ENCODE measurements at regions not wholly inside any gene's neighbourhood (a gene's known extent, or its start where the extent isn't known, plus 50 kb on each side); places are given as distances from the start of the nearest gene placed in this dataset.

DNA sequence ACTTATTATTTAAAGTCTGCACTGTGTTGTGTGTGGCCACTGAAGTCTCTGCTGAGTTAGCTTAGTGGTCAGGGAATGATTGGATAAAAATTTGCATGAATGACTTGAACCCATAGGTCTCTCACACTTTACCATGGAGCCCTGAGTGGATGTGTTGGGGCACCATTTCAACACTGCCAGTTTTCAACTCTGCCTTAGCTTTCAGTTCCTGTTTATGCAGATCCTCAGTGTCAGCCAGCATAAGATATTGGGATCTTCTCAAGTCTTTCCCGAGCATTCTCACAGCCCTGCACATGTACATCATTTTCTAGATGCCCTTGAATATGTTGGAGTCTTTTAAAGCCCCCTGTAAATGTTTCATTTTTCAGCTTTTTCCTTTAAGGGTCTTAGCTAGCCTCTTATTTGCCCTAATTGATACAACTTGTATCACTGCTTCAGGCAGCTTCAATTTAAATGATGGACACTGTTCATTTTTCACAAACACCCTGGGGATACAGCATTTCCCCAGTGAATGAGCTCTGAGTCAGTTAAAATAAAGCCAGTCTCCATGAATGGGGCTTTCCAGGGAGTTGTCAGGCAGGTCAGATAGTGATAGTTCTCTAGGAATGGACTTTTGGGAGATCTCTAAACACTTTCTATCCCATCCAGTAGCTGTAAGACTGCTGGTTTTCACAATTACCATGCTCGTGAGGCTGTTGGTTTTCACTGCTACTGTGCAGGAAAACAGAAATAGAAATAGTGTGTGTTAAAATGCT is 211.9 kb upstream of the PAPPA start:
- DNase-seq (ENCODE audit: low spot score), result no peak

DNA sequence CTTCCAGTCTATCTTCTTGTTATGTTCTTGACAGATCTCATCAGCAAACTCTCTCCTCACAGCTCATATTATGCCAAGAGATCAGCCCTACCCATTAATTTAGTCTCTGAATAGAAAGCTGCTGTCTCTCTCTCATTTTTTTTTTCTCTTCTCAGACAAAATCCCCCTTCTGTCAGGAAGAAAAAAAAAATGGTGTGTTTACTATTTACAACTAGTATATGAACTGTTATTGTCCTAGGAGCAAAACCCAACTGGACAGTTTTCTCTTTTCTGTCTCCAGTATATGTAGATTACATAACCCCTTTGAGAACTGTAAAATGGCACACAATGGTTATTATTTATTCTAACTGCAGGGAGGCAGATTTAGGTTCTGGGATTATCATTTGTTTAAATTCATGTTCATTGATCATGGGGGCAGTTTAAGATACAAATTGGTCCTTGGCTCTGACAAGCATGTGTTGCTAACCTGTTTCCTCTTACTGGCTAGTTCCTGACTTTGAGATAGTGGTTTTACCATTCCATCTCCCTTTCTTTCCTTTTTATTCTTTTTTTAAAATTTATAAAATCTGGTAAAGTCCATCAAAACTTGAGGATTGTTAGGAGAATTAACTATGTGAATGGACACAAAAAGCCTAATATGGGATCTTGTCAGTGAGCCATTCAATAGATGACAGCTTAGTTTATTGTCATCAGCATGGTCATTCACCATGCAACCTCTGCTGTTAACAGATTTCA is 210.0 kb upstream of the PAPPA start:
- DNase-seq (ENCODE audit: low spot score), result no peak

DNA sequence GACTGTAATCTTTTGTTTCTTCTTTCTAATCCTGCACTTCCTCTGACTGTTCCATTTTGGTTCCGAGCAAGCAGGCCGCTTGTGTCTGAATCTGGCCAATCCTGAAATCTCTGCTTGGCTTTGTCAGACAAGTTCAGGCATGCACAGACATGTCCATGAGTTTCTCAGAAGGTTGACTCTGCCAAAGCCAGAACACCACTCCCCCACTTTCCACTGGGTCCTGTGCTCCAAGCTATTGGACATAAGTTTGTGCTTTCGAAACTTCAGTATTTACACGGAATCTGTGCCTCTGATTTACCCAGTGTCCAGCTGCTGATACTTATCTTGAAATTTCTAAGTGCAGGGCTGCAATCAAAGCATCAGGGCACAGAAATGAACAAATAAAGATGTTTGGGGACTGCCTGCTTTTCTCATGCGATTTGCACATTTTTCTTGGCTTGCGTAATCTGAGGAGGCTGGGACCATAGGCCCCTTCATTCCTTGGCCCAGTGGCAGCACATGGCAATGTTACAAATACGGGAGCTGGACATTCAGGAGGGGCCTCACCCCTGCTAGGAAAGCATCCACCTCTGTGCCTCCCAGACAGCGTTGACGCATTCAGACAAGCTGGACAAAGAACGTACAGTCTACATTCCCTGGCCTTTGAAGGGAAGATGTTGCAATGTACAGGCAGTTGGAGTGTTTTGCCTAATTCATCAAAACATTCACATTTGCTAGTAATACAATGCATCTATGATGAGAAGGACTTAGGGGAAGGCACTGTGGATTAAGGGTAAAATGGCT is 209.2 kb upstream of the PAPPA start:
- peak; percentile 24 for DNase-seq (ENCODE audit: low spot score)

GRCh38 chr9:115945009-115945431 is 208.6 kb upstream of the PAPPA start:
- DNase-seq (ENCODE audit: low spot score), result no peak

GRCh38 chr9:115946530-115946929 is 207.1 kb upstream of the PAPPA start:
- DNase-seq (ENCODE audit: low spot score), result no peak

GRCh38 chr9:115951977-115952376 is 201.6 kb upstream of the PAPPA start:
- DNase-seq (ENCODE audit: low spot score), result no peak

DNA sequence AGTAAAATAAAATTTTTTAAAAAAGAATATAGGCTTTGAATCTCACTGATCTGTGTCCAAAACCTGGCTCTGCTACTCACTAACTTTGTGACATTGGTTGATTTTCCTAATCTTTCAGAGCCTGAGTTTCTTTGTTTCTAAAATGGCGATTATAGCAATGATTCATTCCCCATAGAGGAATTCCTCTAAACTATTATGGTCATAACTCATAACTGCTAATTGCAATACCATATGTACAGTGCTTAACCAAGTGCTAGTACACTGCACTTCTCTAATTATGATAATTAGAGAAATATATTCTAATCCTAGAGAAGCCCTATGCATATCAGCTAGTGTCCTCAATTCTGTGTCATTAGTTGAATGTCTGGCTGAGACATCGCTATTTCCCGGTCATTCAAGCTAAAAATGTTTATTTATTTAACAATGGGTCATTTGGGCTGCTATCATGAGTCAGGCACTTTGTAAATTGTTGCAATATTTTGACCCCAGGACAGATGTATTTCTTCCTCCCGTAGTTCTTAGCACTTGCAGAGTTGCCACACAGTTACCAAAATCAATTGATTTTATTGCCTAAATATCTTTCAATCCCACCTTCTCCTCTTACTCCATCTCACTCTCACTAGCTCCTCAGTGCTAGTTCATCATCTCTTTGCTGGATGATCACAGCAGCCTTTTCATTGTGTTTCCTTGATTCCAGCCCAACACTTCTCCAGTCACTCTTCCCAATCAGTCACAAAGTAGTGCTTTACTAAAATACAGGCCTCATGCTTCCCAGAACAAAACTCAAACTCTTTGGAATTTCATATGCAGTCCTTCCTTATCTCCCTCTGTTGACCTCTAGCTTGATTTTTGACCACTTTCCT is 200.9 kb upstream of the PAPPA start:
- no peak for DNase-seq (ENCODE audit: low spot score)

- DNase-seq (ENCODE audit: low spot score), result no peak
These were observed 197.2 kb upstream of the PAPPA start for GRCh38 chr9:115956371-115956770.

DNA sequence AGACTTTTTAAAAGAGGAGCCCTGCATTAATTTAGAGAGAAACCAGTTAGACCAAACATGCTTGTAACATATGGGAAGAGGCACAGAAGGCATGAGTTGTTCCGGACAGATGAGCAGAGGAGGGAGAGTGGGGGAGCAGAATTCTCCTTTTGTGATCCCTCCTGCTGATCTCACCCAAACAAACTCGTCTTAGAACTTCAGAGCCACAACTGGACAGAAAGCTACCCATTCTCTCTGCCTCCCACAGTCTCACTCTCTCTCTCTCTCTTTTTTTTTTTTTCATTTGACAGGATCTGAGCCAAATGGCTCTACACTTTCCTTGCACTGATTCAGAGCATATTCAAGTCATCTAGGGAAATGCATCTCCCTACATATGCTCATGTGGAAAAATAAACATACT is 196.0 kb upstream of the PAPPA start:
- DNase-seq (ENCODE audit: low spot score), result no peak

DNA sequence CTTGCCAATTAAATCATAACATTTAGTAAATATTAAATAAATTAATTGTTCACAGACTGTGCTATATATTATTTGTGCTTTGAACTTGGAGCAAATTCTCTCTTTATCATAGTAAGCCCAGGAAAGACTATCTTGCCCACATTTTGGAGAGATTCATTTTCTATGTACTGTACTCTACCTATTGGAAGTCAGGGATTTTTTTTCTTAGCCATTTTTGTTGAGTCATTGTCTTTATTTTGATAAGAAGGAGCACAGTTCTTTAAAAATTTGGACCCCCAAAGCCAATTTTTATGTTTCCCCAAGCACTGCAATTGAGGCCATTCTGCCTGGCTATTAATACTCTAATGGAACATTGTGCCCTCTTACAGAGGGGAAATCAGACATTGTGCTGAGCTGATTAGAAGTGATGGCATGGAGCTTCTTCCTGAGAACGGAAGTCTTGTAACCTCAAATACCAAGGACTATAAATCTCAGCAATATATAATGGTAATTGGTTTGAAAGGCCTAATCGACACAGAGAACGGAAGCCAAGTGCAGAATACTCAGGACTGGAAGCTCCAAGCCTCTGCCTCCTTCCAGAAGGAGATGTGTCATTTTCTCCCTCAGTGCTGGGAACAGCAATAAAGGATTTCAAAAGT is 188.8 kb upstream of the PAPPA start:
- no peak for DNase-seq (ENCODE audit: low spot score)

- no peak for DNase-seq (ENCODE audit: low spot score)
These were observed 186.9 kb upstream of the PAPPA start for GRCh38 chr9:115966660-115967059.

DNA sequence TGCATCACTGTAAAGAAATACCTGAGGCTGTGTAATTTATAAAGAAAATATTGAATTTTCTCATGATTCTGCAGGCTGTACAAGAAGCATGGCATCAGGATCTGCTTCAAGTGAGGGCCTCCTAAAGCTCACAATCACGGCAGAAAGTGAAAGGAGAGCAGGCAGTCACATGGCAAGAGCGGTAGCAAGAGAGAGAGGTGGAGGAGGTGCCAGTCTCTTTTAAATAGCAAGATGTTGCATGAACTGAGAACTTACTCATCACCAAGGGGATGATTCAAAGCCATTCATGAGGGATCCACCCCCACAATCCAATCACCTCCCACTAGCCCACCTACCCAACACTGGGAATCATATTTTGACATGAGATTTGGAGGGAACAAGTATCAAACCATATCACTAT is 184.5 kb upstream of the PAPPA start:
- DNase-seq (ENCODE audit: low spot score), result no peak

GRCh38 chr9:115972362-115972761 is 181.2 kb upstream of the PAPPA start:
- DNase-seq (ENCODE audit: low spot score), result no peak

DNA sequence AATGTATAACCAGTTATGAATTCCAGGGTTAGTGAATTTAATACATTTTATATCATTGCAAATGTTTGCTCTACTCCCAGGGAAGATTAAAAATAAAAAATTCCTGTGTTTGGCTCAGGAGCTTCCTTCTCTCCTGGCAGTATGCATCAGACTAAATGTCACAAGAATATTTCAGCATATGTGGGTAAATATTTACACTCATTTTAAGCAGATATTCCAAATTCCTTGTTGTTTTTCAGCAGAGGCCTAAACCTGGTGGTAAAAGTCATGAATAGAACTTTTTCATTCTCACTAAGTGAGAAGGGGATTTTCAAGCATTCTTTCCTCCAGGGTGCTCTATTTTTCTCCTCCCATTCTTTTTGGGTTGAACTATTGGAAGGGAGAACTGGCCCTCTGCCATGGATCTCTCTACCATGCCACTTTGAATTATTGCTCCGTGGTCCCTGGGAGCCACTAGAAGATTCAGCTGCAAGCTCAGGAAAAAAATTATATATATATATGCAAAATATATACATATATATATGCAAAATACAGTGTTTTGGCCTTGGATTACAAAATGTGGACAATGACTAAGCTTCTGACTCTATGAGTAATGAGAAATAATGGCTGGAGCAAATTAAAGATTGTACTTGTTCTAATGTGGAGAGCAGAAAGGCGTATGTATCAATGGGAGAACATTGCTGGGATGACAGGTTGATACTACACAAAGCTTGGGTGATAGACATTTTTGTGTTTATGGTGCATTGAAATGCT is 180.6 kb upstream of the PAPPA start:
- no peak for DNase-seq (ENCODE audit: low spot score)

DNA sequence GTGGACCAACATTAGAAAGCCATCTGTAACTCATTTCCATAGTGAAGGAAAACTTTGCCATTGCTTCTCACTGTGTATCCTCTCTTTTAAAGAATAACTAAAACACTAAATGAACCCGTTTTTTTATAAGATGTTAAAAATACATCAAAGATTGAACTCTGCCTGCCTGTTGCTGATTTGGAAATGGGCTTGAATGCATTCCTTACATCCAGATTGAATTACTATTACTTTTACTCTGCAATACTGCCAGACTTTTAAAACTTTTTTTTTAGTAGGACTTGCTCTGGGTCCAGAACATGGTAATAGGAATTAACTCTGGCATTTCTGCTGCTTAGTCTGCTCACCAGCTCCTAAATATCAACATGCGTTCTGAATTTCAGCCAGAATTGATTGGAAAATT is 176.8 kb upstream of the PAPPA start:
- DNase-seq (ENCODE audit: low spot score), result no peak

DNA sequence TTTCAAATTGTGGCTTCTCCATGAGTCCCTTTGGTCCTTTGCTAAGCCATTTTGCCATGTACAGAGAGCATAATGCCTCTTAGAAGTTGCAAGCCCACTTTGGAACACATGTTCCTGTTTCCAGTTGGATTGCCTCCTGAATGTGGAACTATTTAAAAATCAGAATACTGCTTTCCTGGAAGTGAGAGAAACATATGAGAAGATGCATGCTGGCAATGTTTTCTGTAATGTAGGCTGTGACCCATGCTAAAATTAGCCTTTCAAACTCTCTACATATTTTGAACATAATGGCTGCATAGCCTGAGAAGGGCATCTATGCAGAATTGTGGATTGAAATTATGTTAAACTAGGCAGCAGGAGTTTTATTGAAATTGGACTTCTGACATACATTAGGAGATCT is 175.5 kb upstream of the PAPPA start:
- DNase-seq (ENCODE audit: low spot score), result no peak

DNA sequence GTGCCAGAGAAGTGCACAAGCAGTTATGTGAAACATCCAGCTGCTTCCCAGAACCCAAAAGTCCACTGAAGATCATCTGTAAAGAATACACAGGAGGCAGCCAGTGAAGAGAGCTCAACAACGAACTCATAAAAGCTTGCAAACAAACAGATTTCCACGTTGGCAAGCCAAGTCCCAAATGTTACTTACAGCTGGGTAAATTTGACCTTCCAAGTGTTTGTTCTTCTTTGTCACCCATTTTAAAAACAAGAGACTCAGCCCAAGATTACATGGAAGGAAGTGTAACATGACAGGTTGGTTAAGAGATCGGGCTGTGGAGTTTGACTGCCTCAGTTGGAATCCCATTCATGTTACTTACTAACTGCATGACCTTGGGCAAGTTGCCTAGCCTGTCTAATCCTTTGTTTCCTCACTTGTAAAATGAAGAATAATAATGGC is 174.9 kb upstream of the PAPPA start:
- no peak for DNase-seq (ENCODE audit: low spot score)

- no peak for DNase-seq (ENCODE audit: low spot score)
These were observed 173.5 kb upstream of the PAPPA start for GRCh38 chr9:115980054-115980453.

DNA sequence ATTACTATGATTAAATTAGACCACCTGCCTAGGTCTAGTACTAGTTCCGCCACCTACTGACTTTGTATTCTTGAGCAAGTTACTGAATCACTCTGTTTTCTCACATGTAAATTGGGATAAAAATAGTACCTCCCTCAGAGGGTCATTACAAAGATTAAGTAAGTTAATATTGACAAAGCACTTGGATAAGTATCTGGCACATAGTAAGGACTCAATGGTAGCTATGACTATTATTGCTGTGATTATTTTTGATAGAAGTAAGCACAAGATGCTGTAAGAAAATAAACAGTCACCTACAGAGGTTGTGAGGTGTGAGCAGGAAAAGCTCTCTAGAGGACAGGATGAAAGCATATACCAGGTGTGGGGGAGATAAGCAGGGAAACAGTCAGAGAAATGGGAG is 173.1 kb upstream of the PAPPA start:
- DNase-seq (ENCODE audit: low spot score), result no peak

- no peak for DNase-seq (ENCODE audit: low spot score)
These were observed 172.6 kb upstream of the PAPPA start for GRCh38 chr9:115980976-115981375.

DNA sequence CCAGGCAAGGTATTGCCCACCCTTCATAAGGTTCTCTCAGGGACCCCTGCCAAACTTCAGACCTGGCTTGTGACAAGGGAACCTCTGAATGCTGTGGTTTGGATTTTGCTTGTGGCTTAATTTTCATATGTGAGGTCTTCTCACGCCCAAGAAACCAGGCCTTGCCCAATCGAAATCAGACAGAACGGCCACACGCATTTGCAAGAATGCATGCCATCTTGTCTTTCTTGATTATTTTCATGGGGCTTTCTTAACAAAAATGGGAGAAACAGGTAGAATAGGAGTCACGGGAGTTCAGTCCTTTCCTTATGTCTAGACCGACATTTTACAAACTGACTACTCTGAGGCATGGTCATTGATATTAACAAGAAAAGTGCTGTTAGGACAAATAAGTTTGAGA is 170.2 kb upstream of the PAPPA start:
- DNase-seq (ENCODE audit: low spot score), result no peak

Measured in cerebellar cortex (tissue), 1 donor.